ENCODE measurements at regions not wholly inside any gene's neighbourhood (a gene's known extent, or its start where the extent isn't known, plus 50 kb on each side); places are given as distances from the start of the nearest gene placed in this dataset.
"Not testable (repeated sequence)": the region's sequence is repeated elsewhere in the genome, so short reads cannot be mapped to it uniquely, and the experiment has no call there.

DNA sequence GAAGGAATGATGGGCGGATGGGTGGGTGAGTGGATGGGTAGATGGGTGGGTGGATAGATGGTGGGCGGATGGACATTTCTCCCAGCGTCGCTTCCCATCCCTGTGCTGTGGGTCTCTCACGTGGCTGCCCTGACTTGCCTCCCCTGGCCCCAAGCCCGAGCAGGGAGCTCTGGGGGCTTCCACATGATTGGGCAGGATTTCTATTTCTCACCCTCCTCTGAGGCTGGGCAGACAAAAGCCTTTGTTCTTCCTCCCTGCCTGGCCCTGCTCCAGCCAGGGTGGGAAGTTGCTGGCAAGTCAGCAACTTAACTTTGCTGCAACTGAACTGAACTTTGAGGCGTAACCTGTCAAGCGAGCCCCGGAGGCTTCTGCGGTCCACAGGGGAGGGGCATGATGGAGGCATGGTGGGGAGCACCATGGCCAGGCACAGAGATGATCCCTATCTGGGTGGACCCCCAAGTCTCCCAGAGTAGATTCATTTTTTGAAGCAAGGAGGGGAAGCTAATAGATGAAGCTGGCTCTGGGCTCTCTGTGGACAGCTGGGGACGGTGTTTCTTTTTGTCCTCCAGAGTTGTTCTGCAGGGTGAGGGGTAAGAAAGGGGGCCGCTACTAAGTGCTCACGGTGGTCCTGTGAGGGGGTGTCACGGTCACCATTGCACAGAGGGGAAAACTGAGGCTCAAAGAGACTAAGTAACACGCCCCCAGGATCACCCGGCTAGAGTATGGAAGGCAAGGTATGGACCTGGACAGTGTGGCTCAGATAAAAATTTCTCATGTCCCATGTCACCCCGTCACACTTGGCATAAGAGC, 140.1 kb downstream of the CEBPB start:
- DNase-seq = no peak

DNA sequence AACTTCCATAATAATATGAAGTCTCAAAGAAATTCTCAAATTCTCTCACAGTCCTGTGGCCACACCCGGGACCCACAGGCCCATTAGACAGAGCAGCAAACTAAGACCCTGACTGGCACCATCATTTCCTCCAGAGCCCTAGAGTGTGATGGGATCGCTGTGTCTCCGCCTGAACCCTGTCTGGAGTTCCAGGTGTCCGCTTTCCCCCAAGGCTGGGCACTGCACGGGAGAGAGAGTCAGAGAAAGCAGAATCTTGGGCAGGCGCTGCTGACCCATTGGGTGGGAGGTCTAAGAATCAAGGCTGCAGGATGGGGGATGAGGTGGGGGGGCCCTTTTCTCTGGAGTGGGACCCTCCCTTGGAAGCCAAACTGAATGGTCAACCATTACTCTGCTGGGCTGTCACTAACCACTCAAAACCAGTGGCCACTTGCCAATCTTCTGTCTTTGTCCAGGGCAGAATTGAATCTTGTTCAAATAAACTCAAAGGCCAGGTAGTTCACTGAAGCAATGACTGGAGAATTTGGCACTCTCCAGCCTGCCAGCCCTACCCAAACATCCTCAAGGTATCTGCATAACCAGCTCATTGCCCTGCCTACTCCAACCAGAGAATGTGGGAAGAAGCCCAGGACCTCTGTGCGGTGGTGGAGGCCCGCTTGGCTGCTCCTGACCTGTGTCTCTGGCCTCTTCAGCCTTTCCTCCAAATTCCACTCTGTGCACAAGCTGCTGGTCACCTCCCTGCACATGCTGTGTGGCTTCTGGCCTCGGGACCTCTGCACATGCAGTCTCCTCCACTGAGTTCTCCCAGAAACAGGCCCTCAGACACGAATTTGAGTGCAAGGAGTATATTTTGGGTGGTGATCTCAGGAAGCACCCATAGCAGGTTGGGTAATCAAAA, 141.1 kb downstream of the CEBPB start:
- DNase-seq = no peak

- no peak for DNase-seq
Observed at GRCh38 chr20:50332491-50332980, 141.9 kb downstream of the CEBPB start.

- no peak for DNase-seq
Observed at GRCh38 chr20:50333131-50333670, 142.6 kb downstream of the CEBPB start.

DNA sequence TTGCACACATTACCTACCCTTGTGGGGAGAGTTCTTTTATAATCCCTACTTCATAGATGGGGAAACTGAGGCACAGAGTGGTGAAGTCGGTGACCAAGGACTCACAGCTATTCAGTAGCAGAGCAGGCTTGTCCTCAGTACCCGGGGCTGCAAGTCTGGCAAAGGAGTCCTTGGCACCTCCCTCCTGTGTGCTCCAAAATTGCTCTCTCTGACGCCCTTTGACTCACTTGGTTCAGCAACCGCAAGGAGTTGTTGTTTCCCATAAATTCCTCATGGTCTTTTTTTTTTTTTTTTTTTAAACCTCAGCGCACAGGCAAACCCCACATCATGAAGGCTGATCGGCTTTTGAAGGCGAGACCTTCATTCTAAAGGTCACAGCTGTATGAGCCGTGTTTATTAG, 143.2 kb downstream of the CEBPB start:
- no peak for DNase-seq

GRCh38 chr20:50334512-50334911, 143.9 kb downstream of the CEBPB start:
- not testable (repeated sequence) for DNase-seq

GRCh38 chr20:50335105-50335504, 144.5 kb downstream of the CEBPB start:
- DNase-seq = no peak

DNA sequence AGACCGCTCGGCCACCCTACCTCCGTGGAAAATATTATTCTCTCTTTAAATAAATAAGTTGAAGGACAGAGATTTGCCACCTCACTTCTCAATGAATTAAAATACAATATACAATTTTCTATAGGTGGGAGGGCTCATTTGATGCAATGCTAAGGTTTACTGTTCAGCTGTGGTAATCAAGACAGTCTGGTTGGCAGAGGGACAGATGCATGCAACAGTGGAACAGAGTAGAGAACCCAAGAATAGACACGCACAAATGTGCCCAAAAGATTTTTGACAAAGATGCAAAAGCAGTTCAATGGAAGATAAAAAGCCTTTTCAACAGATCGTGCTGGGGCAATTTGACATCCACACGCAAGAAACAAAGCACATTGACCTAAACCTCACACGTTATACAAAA, 145.2 kb downstream of the CEBPB start:
- DNase-seq = no peak

DNA sequence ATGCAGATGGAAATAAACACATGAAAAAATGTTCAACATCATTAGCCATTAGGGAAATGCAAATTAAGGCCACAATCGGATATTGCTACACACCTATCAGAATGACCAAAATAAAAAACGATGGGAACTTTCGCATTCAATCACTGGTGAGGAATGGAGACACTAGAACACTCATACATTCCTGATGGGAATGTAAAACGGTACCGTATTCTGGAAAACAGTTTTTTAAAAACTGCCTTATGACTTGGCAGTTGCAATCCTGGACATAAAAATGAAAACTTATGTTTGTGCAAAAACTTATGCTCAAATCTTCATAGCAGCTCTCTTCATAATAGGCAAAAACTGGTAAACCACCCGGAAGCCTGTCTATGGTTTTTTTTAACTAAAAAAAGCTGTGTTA, 146.0 kb downstream of the CEBPB start:
- DNase-seq = no peak

DNA sequence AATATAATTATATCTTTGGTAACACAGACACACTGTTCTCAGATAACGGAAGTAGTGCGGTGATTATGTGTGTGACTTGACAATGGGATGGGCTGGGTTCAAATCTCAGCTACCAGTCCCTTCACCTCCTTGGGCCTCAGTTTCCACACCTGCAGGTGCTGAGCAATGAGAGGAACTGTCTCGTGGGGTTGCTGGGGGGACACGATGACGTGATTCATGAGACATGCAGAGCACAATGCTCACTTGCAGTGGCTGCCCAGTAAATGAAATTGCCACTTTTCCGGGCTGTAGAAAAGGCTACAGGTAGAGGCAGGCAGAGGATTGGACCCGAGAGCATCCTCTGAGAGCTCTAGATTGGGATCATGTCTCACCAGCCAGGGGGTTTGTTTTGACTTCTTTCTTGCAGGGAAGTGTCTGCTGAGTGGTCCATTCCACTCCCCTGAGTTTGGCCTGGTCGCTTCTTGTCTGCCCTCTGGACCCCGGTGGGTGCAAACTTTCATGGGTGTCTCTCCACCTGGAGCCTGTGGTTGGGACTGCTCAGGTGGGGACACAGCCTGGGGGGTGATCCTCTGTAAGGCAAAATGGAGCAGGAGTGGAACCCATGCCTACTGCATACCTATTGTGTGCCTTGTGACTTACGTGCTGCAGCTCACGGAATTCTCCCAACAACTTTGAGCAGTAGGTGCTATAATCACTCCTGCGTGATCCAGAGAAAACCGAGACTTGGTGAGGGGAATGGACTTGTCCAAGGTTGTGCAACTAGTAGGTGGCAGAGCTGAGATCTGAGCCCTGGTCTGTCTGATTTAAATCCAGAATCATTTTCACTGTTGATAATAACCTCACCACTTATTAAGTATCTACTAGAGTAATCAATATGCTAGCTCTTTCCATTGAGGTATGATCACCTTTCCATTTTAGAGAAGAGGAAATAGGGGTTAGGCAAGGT, 147.2 kb downstream of the CEBPB start:
- no peak for DNase-seq

DNA sequence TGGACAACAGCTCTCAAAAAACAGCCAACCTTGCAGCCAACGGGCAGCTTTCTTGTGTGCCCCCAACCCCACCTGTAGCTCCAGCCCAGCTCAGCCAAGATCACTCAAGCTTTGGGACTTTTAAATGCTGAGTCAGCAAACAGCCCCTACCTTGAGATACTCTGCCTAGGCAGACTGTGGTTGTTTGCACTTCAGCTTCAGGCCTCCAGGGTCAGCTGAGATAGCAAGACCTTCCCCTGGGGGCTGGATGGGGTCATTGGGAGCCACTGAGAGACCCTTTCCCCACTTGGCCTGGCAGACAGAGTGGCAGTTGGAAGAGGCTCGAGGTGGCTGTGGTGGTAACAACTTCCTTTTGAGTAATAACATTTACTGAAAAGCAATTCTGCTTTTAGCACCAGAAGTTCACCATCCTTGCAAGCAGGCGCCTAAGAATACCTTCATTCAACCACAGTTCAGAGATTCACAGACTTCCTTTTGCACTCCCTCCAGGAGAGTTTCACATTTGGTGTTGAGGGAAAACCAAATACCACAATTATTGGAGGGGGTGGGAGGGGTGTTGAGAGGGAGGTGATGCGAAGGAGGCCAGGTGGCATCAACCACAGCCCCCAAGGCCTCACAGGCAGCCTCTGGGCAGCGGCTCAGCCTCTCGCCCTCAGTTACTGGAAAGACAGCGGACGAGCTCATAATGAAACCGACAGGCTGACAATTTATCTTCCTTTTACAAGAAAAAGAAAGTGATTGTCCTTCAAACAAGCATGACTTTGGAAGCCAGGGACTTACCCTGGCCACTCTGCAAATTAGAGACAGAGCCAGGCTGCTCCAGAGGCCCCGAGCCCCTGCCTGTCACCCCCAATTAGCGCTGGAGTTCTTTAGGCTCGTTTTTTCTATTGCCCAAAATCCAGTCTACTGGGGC, 148.1 kb downstream of the CEBPB start:
- DNase-seq = no peak

DNA sequence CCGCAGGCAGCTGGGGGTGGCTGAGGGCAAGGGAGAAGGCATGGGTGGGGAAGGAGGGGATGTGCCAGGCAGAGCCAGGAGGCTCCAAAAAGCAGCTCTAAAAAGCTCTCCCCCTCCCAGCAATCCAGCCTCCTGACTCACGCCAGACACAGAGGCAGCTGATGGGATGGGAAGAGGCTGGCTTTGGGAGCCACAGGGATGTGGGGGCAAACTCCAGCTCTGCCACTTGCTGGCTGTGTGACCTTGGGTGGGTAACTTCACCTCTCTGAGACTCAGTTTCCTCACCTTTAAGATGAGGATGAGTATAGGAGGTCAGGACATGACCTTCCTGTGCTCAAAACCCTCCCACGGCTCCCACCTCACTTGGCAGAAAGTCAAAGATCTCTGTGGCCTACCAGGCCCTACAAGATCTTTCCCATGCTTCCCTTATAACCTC, 148.9 kb downstream of the CEBPB start:
- DNase-seq = no peak

DNA sequence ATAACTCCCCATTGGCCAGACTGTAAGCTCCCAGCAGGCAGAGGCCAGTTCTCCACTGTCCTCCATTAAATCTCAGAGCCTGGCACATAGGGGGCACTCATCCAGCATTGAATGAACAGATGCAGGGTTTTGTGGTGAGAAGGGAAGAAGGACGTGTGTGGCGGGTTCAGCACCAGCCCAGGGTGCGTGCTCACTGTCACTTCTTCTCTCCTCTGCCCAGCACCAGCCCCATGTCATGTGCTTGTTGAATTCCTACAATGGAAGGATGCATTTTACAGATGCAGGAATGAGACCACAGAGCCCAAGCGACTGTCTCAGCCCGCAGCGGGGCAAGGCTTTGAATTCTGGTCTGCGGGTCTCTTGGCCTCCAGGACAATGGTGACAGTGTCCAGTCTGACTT, 149.9 kb downstream of the CEBPB start:
- no peak for DNase-seq

GRCh38 chr20:50341050-50341449, 150.4 kb downstream of the CEBPB start:
- DNase-seq = no peak

GRCh38 chr20:50341880-50342637, 151.4 kb downstream of the CEBPB start:
- no peak for DNase-seq

DNA sequence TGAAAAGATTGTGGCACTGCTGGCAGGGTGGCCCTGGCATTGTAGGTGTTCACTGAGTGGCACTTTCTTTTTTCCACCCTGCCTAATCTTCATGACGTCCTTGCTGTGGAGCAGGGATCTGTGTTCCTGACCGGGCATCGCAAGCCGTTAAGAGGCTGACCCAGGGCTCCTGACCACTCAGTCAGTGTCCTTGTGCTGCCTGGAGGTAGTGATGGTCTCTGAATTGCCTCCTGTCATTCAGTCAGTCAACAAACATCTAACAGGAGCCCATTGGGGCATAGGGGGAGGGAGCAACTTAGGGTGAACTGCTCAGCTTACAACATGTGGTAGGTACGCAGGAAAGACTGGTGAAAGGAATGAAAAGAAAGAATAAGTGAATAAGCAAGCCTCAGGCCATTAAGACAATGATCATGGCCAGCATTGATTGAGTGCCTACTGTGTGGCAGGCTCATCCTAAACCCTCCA, 152.0 kb downstream of the CEBPB start:
- DNase-seq = no peak

- no peak for DNase-seq
Observed at GRCh38 chr20:50343125-50343489, 152.5 kb downstream of the CEBPB start.

DNA sequence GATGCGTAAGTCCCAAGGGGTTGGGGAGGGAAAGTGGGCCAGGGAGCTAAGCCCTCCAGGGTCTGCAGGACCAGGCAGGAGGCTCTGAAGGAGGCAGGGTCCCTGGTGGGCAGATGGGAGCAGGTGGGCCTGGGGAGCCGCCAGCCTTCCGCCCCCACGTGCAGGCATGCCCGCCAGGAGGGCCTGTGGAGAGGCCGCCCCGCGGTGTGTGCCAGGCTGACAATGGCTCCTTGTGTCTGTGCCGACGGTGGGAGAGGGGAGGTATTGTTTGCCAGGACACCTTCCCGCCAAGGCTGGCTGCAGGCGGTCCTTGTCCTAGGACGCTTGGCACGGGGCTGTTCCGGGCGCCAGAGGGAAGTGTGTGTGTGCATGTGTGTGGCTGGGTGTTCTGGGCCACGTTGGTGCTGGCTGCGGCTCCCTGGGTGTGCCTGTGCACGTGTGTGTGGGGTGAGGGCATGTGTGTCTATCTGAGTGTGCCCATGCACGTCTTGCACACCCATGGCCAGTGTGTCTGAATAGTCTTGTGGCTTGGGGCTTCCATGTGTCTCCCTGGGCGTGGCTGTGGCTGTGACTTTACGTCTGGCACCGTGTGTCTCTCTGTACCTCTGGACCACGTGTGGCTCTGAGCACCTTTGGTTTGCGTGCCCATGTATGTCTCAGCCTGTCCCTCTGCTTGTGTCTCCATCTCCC, 153.0 kb downstream of the CEBPB start:
- DNase-seq = no peak

DNA sequence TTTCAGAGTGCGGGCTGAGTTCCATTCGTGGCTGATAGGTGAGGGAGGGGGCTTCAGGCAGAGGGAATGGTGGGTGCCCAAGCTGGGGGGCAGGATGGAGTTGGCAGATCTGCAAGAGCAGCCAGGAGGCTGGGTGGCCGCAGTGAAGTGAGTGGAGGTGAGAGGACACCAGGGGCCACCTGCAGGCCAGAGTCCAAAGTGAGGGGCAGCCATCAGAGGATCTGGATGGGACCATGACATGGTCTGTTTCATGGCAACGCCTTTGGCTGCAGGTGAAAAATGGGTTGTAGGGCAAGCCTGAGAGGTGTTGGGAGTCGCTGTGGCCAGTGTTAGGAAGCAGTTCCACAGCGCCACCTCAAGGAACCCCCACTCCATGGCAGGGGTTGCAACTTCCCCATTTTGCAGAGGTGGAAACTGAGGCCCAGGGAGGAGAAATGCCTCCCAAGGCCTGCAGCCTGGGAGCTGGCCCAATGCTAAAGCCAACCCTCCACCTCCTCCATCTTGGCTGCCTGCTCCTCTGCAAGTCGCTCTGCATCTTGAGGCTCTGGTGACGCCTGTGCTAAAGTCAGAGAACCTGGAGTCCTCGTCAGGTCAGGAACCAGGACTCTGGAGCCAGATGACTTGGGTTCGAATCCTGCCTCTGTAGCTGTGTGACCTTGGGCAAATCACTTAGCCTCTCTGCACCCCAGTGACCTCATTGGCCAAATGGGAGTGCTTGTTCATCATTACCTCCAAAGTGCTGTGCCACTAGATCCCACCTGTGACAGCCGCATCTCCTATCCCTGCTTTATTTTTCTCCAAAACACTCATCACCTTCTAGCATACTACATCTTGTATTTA, 153.8 kb downstream of the CEBPB start:
- no peak for DNase-seq

Measured in left hindlimb (tissue), 1 donor.